PC-3 (cell line): ENCODE measurements at regions not wholly inside any gene's neighbourhood (a gene's known extent, or its start where the extent isn't known, plus 50 kb on each side); places are given as distances from the start of the nearest gene placed in this dataset.
A peak's percentile ranks its signal among the peaks of the same experiment; 100 is the strongest.

Source experiments
- ATAC-seq: fragments of 200-7000 bp; cut with Tn5 transposase; 2 replicates; pipeline ENCODE4 v1.9.1; 2020; ENCODE audit warnings: mild to moderate bottlenecking, moderate library complexity
- BruUV-seq: library from RNA; stranded (reverse); fragments of 400-500 nt; replicated peaks from 2 replicates; lab custom pipeline; 2021; lab: Mats Ljungman, UMichigan
- CTCF ChIA-PET: fragments of 300-600 bp; sonication (Branson Sonifier 250); formaldehyde crosslinking; loops from one replicate; lab custom pipeline; 2022; ENCODE audit warnings: antibody characterized with exemption; lab: Charles Lee
- POLR2A ChIA-PET: fragments of 300-600 bp; sonication (Branson Sonifier 250); formaldehyde crosslinking; loops from one replicate; lab custom pipeline; 2022; ENCODE audit warnings: antibody characterized with exemption; ENCODE audit not compliant: unreplicated experiment; lab: Charles Lee
- DNase-seq: peaks from one replicate; pipeline ENCODE4 v3.0.0-alpha.2; 2015
- H2AFZ ChIP-seq: fragments of 300-600 bp; sonication (generic); 2 replicates; pipeline ENCODE4 v1.6.0; 2016; ENCODE audit warnings: antibody characterized with exemption, low read length
- H3F3A ChIP-seq: fragments of 300-600 bp; sonication (generic); one replicate; pipeline ENCODE4 v1.6.0; 2017; ENCODE audit warnings: antibody characterized with exemption, low read length, control low read depth, mild to moderate bottlenecking; ENCODE audit not compliant: unreplicated experiment
- H3K27ac ChIP-seq: fragments of 300-600 bp; sonication (generic); 2 replicates; pipeline ENCODE4 v1.5.1; 2016; ENCODE audit warnings: mild to moderate bottlenecking, low read length
- H3K27me3 ChIP-seq: fragments of 300-600 bp; sonication (generic); 2 replicates; pipeline ENCODE4 v1.6.1; 2016; ENCODE audit warnings: low read length, mixed read lengths
- H3K36me3 ChIP-seq: fragments of 300-600 bp; sonication (generic); 2 replicates; pipeline ENCODE4 v1.6.1; 2016; ENCODE audit warnings: low read depth, mixed run types, low read length, mixed read lengths
- H3K4me1 ChIP-seq: fragments of 300-600 bp; sonication (generic); 2 replicates; pipeline ENCODE4 v1.5.1; 2016; ENCODE audit warnings: low read length; ENCODE audit not compliant: insufficient read depth
- H3K4me2 ChIP-seq: fragments of 300-600 bp; sonication (generic); 2 replicates; pipeline ENCODE4 v1.6.0; 2016; ENCODE audit warnings: low read length
- H3K4me3 ChIP-seq: fragments of 300-600 bp; sonication (generic); 2 replicates; pipeline ENCODE4 v1.5.1; 2016; ENCODE audit warnings: mild to moderate bottlenecking, low read length, mixed read lengths
- H3K79me2 ChIP-seq: fragments of 300-600 bp; sonication (generic); 2 replicates; pipeline ENCODE4 v1.6.1; 2017; ENCODE audit warnings: low read length, mixed read lengths
- H3K9ac ChIP-seq: fragments of 300-600 bp; sonication (generic); 2 replicates; pipeline ENCODE4 v1.6.0; 2016; ENCODE audit warnings: mild to moderate bottlenecking, low read length
- H3K9me2 ChIP-seq: fragments of 300-600 bp; sonication (generic); replicated peaks from 2 replicates; pipeline ENCODE4 v1.6.1; 2016; ENCODE audit warnings: mixed run types, low read length, mixed read lengths
- H3K9me3 ChIP-seq: fragments of 300-600 bp; sonication (generic); 2 replicates; pipeline ENCODE4 v1.6.1; 2016; ENCODE audit warnings: low read length, mixed read lengths
- H4K20me1 ChIP-seq: fragments of 300-600 bp; sonication (generic); 2 replicates; pipeline ENCODE4 v1.6.1; 2016; ENCODE audit warnings: low read length, mixed read lengths
- EZH2 ChIP-seq: fragments of 300-600 bp; sonication (generic); IDR thresholded peaks from one replicate; pipeline ENCODE4 v1.6.1; 2017; ENCODE audit warnings: antibody characterized with exemption, mild to moderate bottlenecking, low read length; ENCODE audit not compliant: unreplicated experiment
- EZH2phosphoT487 ChIP-seq: fragments of 300-600 bp; sonication (generic); IDR thresholded peaks from 2 replicates; pipeline ENCODE4 v1.6.1; 2018; ENCODE audit warnings: mild to moderate bottlenecking, antibody characterized with exemption, low read length, borderline replicate concordance
- intact Hi-C: fragments of 100-400 bp; cut with micrococcal nuclease; formaldehyde crosslinking; loops from 2 replicates; pipeline ENCODE4 v1.9.0; 2023
- TF ChIP-seq, protein P1 (sequence below): fragments of 300-600 bp; sonication (generic); conservative IDR thresholded peaks from 2 replicates; pipeline ENCODE4 v1.5.1; 2017; ENCODE audit warnings: antibody characterized with exemption, low read depth, mild to moderate bottlenecking, low read length

DNA sequence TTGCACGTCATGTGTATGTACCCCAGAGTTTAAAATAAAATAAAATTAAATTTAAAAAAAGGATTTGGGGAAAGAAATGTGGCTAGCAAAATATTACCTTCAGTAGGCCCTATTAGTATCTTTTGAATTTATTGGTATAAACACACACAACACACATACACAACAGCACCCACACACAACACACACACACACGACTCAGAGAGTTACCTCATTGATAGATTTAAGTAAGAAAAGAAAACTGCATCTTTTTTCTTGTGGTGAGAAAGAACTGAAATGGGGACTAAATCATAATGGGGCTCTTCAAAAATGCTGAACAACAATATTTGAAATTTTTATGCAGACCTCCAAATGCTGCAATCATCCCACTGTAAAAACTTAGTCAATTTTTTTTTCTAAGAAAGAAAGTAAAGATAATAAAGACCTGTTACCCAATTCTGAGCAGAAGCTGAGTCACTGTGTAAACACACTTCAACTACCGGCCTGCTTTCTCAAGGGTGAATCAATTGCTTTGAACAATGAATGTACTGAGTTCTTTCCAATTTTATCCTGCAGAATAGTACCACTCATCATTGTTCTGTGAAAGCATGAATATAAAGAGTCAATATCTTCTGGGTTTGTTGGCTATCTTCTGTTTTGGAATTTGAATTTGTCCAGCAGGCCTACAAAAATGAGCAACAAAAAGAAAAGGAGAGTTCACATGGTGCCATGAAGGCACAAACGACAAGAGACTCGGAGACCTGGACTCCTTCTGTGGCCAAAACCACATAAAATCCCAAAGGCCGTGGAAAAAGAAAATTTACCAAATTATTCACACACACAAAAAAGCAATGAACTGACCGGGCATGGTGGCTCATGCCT is 57.9 kb upstream of the CCNG1 start:
- Histone ChIP-seq H3K4me2 (peak overlapping the region; percentile 82), H3K9ac (peak overlapping the region; percentile 65), H3K9me3 (no peaks in the 10 kb centered on the region), H2AFZ (peak overlapping the region; percentile 32; the same call in 1 of the 2 replicates), H3K4me3 (peak overlapping the region; percentile 47; the same call in 1 of the 2 replicates), H3K36me3 (no peaks in the 10 kb centered on the region), H4K20me1 (no peaks in the 10 kb centered on the region), H3K79me2 (no peaks in the 10 kb centered on the region), H3K27me3 (no peaks in the 10 kb centered on the region), H3K9me2 (no peaks in the 10 kb centered on the region), H3K4me1 (peaks cover 29% of the 10 kb centered on the region), H3F3A (no peaks in the 10 kb centered on the region), H3K27ac (peak overlapping the region; percentile 97)
- ATAC-seq, result peak; percentile 91
- intact Hi-C loops, result loop anchor here (1.0 to 5.0 kb wide), 4 partner anchors 10 to 128 kb away; partner anchors contain the start of gene MAT2B
- CTCF ChIA-PET, result no interaction called here
- POLR2A ChIA-PET, result no interaction called here
- peak; percentile 94 for DNase-seq
- TF ChIP-seq EZH2phosphoT487 (no peak), EZH2 (no peak)
- TF ChIP-seq, protein P1, sequence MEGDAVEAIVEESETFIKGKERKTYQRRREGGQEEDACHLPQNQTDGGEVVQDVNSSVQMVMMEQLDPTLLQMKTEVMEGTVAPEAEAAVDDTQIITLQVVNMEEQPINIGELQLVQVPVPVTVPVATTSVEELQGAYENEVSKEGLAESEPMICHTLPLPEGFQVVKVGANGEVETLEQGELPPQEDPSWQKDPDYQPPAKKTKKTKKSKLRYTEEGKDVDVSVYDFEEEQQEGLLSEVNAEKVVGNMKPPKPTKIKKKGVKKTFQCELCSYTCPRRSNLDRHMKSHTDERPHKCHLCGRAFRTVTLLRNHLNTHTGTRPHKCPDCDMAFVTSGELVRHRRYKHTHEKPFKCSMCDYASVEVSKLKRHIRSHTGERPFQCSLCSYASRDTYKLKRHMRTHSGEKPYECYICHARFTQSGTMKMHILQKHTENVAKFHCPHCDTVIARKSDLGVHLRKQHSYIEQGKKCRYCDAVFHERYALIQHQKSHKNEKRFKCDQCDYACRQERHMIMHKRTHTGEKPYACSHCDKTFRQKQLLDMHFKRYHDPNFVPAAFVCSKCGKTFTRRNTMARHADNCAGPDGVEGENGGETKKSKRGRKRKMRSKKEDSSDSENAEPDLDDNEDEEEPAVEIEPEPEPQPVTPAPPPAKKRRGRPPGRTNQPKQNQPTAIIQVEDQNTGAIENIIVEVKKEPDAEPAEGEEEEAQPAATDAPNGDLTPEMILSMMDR, result no peak
- BruUV-seq, result no TSS peak

DNA sequence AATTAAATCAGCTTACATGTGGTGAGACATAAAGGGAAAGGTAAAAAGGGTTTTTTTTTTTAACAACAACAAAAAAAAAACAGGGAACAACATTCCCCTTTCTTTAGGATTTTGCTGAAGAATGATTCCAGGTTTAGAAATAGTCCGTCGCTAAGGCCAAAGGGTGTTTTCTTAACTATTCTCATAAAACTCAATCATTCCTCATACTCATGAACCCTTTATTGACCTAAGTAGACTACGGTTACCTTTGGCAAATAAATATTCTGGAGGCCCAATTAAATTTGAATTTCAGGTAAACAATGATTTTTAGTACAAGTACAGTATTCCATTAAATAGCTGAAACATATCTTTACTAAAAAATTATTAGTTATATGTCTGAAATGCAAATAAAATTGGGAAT is 55.6 kb upstream of the CCNG1 start:
- H4K20me1 ChIP-seq, result no peaks in the 10 kb centered on the region
- BruUV-seq, result no TSS peak
- H3K79me2 ChIP-seq, result no peaks in the 10 kb centered on the region
- H3K27me3 ChIP-seq, result no peaks in the 10 kb centered on the region
- no peak for TF ChIP-seq EZH2phosphoT487
- no peak for TF ChIP-seq EZH2
- TF ChIP-seq, protein P1, result no peak
- no peaks in the 10 kb centered on the region for H3F3A ChIP-seq
- H3K36me3 ChIP-seq, result no peaks in the 10 kb centered on the region
- DNase-seq, result peak; percentile 63
- no peak overlapping the region for H3K9ac ChIP-seq
- no peaks in the 10 kb centered on the region for H3K9me3 ChIP-seq
- H3K4me3 ChIP-seq, result no peak overlapping the region
- peak; percentile 43 for ATAC-seq
- peak overlapping the region; percentile 33 for H3K27ac ChIP-seq
- intact Hi-C loops, result no loop called here
- peaks cover 29% of the 10 kb centered on the region for H3K4me1 ChIP-seq
- H2AFZ ChIP-seq, result no peak overlapping the region
- ChIA-PET CTCF (interaction anchor here (0.7 kb wide), 1 partner anchor 20 kb away, joined by 3 read pairs; no protein-coding TSS in a partner anchor), POLR2A (interaction anchor here (0.6 kb wide), 2 partner anchors 12 to 76 kb away, joined by 5 to 10 read pairs; no protein-coding TSS in a partner anchor)
- H3K4me2 ChIP-seq, result peak overlapping the region; percentile 10
- H3K9me2 ChIP-seq, result no peaks in the 10 kb centered on the region

DNA sequence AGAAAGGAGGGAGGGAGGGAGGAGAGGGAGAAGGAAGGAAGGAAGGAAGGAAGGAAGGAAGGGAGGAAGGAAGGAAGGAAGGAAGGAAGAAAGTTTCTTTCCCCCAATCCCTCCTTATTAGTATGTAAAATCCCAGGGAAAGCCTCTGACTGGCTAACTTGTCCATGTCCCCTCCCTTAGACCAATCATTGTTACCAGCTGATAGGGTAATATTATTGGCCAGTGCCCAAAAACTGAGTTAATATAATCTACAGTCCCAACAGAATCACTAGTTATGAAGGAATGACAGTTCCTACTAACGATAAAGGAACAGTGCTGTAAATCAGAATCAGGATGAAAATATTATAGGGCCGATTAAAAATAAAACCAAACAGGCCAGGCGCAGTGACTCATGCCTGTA is 53.6 kb upstream of the CCNG1 start:
- Histone ChIP-seq H3K4me3 (no peak overlapping the region), H3K36me3 (no peaks in the 10 kb centered on the region), H3K9me2 (no peaks in the 10 kb centered on the region), H3K9me3 (no peaks in the 10 kb centered on the region), H3F3A (no peaks in the 10 kb centered on the region), H3K27ac (no peak overlapping the region), H3K9ac (no peak overlapping the region), H3K4me2 (no peak overlapping the region), H2AFZ (no peak overlapping the region), H3K27me3 (no peaks in the 10 kb centered on the region), H3K4me1 (peaks cover 27% of the 10 kb centered on the region), H3K79me2 (no peaks in the 10 kb centered on the region), H4K20me1 (no peaks in the 10 kb centered on the region)
- ChIA-PET POLR2A (no interaction called here), CTCF (no interaction called here)
- BruUV-seq, result no TSS peak
- ATAC-seq, result no peak
- TF ChIP-seq EZH2 (no peak), EZH2phosphoT487 (no peak)
- TF ChIP-seq, protein P1, result no peak
- intact Hi-C loops, result no loop called here
- DNase-seq, result no peak
